HCT116 (cell line): ENCODE measurements at regions not wholly inside any gene's neighbourhood (a gene's known extent, or its start where the extent isn't known, plus 50 kb on each side); places are given as distances from the start of the nearest gene placed in this dataset.

Experiments used
- ATAC-seq: fragments of 200-7000 bp; cut with Tn5 transposase; 2 replicates; pipeline ENCODE4 v1.9.1; 2020; ENCODE audit warnings: mild to moderate bottlenecking, moderate library complexity
- BruUV-seq: library from RNA; stranded (reverse); fragments of 400-500 nt; replicated peaks from 2 replicates; lab custom pipeline; 2021; lab: Mats Ljungman, UMichigan
- CTCF ChIA-PET: fragments of 300-600 bp; sonication (Branson Sonifier 250); formaldehyde crosslinking; loops from one replicate; lab custom pipeline; 2021; ENCODE audit warnings: antibody characterized with exemption; lab: Charles Lee
- POLR2A ChIA-PET: fragments of 300-600, 350-600 bp; sonication (Branson Sonifier 250); formaldehyde crosslinking; loops from one replicate; lab custom pipeline; 2021; ENCODE audit warnings: antibody characterized with exemption; lab: Charles Lee
- RAD21 ChIA-PET, 2 experiments: fragments of 300-600 bp; sonication (Branson Sonifier 250); formaldehyde crosslinking; loops; one replicate each; lab custom pipeline; 2023; ENCODE audit warnings: low total read pairs in 2 of 2; ENCODE audit not compliant: uncharacterized antibody in 2 of 2, unreplicated experiment in 2 of 2, low non-redundant PET in 1 of 2; lab: Charles Lee
- DNase-seq: peaks from one replicate; pipeline ENCODE4 v3.0.0-alpha.2; 2010; ENCODE audit warnings: low read depth, low spot score
- H2AFZ ChIP-seq: fragments of 200-600 bp; shearing (Covaris generic), sonication (generic); 2 replicates; pipeline ENCODE4 v1.6.1; 2017; ENCODE audit warnings: low read depth, mixed run types, mixed read lengths, antibody characterized with exemption, low read length; ENCODE audit not compliant: poor library complexity, severe bottlenecking
- H3K27ac ChIP-seq: 2 replicates; pipeline ENCODE4 v1.5.1; 2012; ENCODE audit warnings: low read depth, low read length
- H3K27me3 ChIP-seq: fragments of 200-600 bp; sonication (generic); 2 replicates; pipeline ENCODE4 v1.6.1; 2016; ENCODE audit warnings: mixed run types, low read length, mixed read lengths; ENCODE audit not compliant: insufficient read depth
- H3K36me3 ChIP-seq, 2 experiments: fragments of 200-500 bp in 1 of 2; fragments of 200-600 bp in 1 of 2; sonication (Bioruptor generic) in 1 of 2; sonication (generic) in 1 of 2; 2 replicates each; pipeline versions ENCODE4 v1.5.1 to v1.6.1; 2014 to 2016; ENCODE audit warnings: low read length in 2 of 2, inconsistent platforms in 1 of 2, mixed read lengths in 1 of 2, mixed run types in 1 of 2; ENCODE audit not compliant: insufficient read depth in 2 of 2, control insufficient read depth in 1 of 2
- H3K4me1 ChIP-seq, 2 experiments: fragments of 200-600 bp in 1 of 2; sonication (generic) in 1 of 2; 2 replicates each; pipeline versions ENCODE4 v1.5.1 to v1.6.1; 2012 to 2017; ENCODE audit warnings: low read length in 2 of 2, inconsistent platforms in 1 of 2, mild to moderate bottlenecking in 1 of 2, mixed read lengths in 1 of 2, mixed run types in 1 of 2, moderate library complexity in 1 of 2; ENCODE audit not compliant: insufficient read depth in 2 of 2, control insufficient read depth in 1 of 2
- H3K4me2 ChIP-seq: fragments of 200-600 bp; sonication (generic); 2 replicates; pipeline ENCODE4 v1.6.1; 2017; ENCODE audit warnings: mixed run types, low read length, mixed read lengths
- H3K4me3 ChIP-seq, 2 experiments: fragments of 200-600 bp in 1 of 2; sonication (generic) in 1 of 2; replicated peaks in 1 of 2; 2 replicates each; pipeline ENCODE4 v1.5.1; 2011 to 2016; ENCODE audit warnings: low read length in 2 of 2, control low read depth in 1 of 2, low read depth in 1 of 2, mild to moderate bottlenecking in 1 of 2, mixed read lengths in 1 of 2, mixed run types in 1 of 2
- H3K79me2 ChIP-seq: fragments of 200-600 bp; sonication (generic); 2 replicates; pipeline ENCODE4 v1.6.1; 2017; ENCODE audit warnings: mild to moderate bottlenecking, mixed run types, low read length, moderate library complexity, mixed read lengths; ENCODE audit not compliant: insufficient read depth
- H3K9ac ChIP-seq: fragments of 200-600 bp; sonication (generic); 2 replicates; pipeline ENCODE4 v1.6.1; 2016; ENCODE audit warnings: low read length, mixed read lengths
- H3K9me2 ChIP-seq: fragments of 200-600 bp; sonication (generic), shearing (Covaris generic); 2 replicates; pipeline ENCODE4 v1.6.1; 2017; ENCODE audit warnings: mixed run types, mild to moderate bottlenecking, moderate library complexity; ENCODE audit not compliant: insufficient read depth
- H3K9me3 ChIP-seq, 2 experiments: fragments of 200-500 bp in 1 of 2; fragments of 200-600 bp in 1 of 2; sonication (Bioruptor generic) in 1 of 2; sonication (generic) in 1 of 2; 2 replicates each; pipeline ENCODE4 v1.6.1; 2014 to 2017; ENCODE audit warnings: low read length in 2 of 2, mixed read lengths in 2 of 2, inconsistent platforms in 1 of 2, low read depth in 1 of 2, mild to moderate bottlenecking in 1 of 2, mixed run types in 1 of 2, moderate library complexity in 1 of 2; ENCODE audit not compliant: control insufficient read depth in 1 of 2, insufficient read depth in 1 of 2
- H4K20me1 ChIP-seq: fragments of 200-600 bp; sonication (generic), shearing (Covaris generic); 2 replicates; pipeline ENCODE4 v1.6.1; 2017; ENCODE audit warnings: mixed run types, mild to moderate bottlenecking, moderate library complexity; ENCODE audit not compliant: insufficient read depth
- CBX3 ChIP-seq: IDR thresholded peaks from 2 replicates; pipeline ENCODE4 v1.6.1; 2012; ENCODE audit warnings: low read depth
- CEBPB ChIP-seq: IDR thresholded peaks from 2 replicates; pipeline ENCODE4 v1.6.1; 2012; ENCODE audit warnings: low read depth
- EGR1 ChIP-seq: IDR thresholded peaks from 2 replicates; pipeline ENCODE4 v1.6.1; 2012; ENCODE audit warnings: low read depth
- ELF1 ChIP-seq: IDR thresholded peaks from 2 replicates; pipeline ENCODE4 v1.6.1; 2012; ENCODE audit warnings: low read depth, borderline replicate concordance
- EZH2phosphoT487 ChIP-seq: fragments of 200-600 bp; IDR thresholded peaks from 2 replicates; pipeline ENCODE4 v1.6.1; 2018; ENCODE audit warnings: antibody characterized with exemption, borderline replicate concordance
- POLR2A ChIP-seq: IDR thresholded peaks from 2 replicates; pipeline ENCODE4 v1.7.0; 2011; ENCODE audit warnings: borderline replicate concordance; ENCODE audit not compliant: insufficient read depth, insufficient read length; ENCODE audit errors: extremely low read depth
- POLR2AphosphoS5 ChIP-seq: IDR thresholded peaks from 2 replicates; pipeline ENCODE4 v1.6.1; 2011; ENCODE audit warnings: mild to moderate bottlenecking, low read depth, low read length, moderate library complexity
- RAD21 ChIP-seq: IDR thresholded peaks from 2 replicates; pipeline ENCODE4 v1.6.1; 2012; ENCODE audit warnings: low read depth, mild to moderate bottlenecking
- SIN3A ChIP-seq: IDR thresholded peaks from 2 replicates; pipeline ENCODE4 v1.6.1; 2012; ENCODE audit warnings: low read depth
- SP1 ChIP-seq: IDR thresholded peaks from 2 replicates; pipeline ENCODE4 v1.6.1; 2012; ENCODE audit warnings: low read depth
- SRF ChIP-seq: IDR thresholded peaks from 2 replicates; pipeline ENCODE4 v1.6.1; 2012; ENCODE audit warnings: low read depth
- YY1 ChIP-seq: IDR thresholded peaks from 2 replicates; pipeline ENCODE4 v1.6.1; 2011; ENCODE audit warnings: low read length, low read depth, moderate library complexity, mild to moderate bottlenecking; ENCODE audit not compliant: insufficient replicate concordance; ENCODE audit errors: extremely low read depth
- ZFX ChIP-seq: fragments of 450-650 bp; IDR thresholded peaks from 2 replicates; pipeline ENCODE4 v1.6.1; 2017
- ZNF274 ChIP-seq: fragments of 200-500 bp; sonication (Bioruptor generic); IDR thresholded peaks from 2 replicates; pipeline ENCODE4 v1.6.1; 2014; ENCODE audit warnings: mild to moderate bottlenecking, low read depth, low read length, inconsistent platforms
- intact Hi-C: fragments of 100-400 bp; cut with micrococcal nuclease; formaldehyde crosslinking; loops from 2 replicates; pipeline ENCODE4 v1.10.0; 2022
- TF ChIP-seq, protein P1 (sequence below): IDR thresholded peaks from 2 replicates; pipeline ENCODE4 v1.6.1; 2012
- TF ChIP-seq, protein P2 (sequence below): IDR thresholded peaks from 2 replicates; pipeline ENCODE4 v1.6.1; 2012
- TF ChIP-seq, protein P3 (sequence below): IDR thresholded peaks from 2 replicates; pipeline ENCODE4 v1.6.1; 2011; ENCODE audit warnings: mild to moderate bottlenecking, low read length, moderate library complexity; ENCODE audit not compliant: insufficient replicate concordance; ENCODE audit errors: extremely low read depth
- TF ChIP-seq, protein P4 (sequence below): IDR thresholded peaks from 2 replicates; pipeline ENCODE4 v1.6.1; 2012; ENCODE audit warnings: low read depth

DNA sequence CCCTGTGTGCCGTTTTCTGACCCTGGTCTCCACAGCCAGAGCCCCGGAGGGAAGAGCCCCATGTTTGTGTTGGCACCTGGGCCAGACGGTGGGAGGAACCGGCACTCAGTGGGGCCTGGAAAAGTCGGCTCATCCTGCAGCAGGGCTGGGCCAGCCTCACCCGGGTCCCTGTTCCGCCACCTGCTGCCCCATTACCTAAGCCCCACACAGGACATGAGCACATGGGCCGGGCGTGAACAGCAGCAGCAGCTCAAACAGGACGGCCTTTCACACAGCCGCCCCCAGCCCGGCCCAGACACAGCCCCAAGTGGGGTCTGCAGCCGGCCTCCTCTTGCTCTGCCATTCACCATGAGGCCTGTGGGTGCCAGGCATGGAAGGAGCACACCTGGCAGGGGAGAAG lies 302.4 kb downstream of the MN1 start:
- intact Hi-C loops, result no loop called here
- Histone ChIP-seq H3K79me2 (no peaks in the 10 kb centered on the region), H3K4me3 (no peak overlapping the region), H4K20me1 (no peaks in the 10 kb centered on the region), H3K9me3 (0 out of 4 replicates have a peak, but pooled peaks cover 0 to 4% of the 10 kb centered on the region in 2 experiments), H3K9ac (no peak overlapping the region), H3K4me2 (no peak overlapping the region), H3K4me1 (no peaks in the 10 kb centered on the region), H3K36me3 (no peaks in the 10 kb centered on the region), H2AFZ (no peak overlapping the region), H3K9me2 (no peaks in the 10 kb centered on the region), H3K27ac (no peak overlapping the region), H3K27me3 (no peaks in the 10 kb centered on the region)
- TF ChIP-seq ELF1 (no peak), EGR1 (no peak), SP1 (no peak), SRF (no peak), POLR2AphosphoS5 (no peak), POLR2A (no peak), CEBPB (no peak), RAD21 (no peak), CBX3 (no peak), EZH2phosphoT487 (no peak), YY1 (no peak), ZFX (no peak), ZNF274 (no peak), SIN3A (no peak)
- TF ChIP-seq, protein P1, sequence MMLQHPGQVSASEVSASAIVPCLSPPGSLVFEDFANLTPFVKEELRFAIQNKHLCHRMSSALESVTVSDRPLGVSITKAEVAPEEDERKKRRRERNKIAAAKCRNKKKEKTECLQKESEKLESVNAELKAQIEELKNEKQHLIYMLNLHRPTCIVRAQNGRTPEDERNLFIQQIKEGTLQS, result no peak
- TF ChIP-seq, protein P2, sequence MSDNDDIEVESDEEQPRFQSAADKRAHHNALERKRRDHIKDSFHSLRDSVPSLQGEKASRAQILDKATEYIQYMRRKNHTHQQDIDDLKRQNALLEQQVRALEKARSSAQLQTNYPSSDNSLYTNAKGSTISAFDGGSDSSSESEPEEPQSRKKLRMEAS, result no peak
- TF ChIP-seq, protein P3, sequence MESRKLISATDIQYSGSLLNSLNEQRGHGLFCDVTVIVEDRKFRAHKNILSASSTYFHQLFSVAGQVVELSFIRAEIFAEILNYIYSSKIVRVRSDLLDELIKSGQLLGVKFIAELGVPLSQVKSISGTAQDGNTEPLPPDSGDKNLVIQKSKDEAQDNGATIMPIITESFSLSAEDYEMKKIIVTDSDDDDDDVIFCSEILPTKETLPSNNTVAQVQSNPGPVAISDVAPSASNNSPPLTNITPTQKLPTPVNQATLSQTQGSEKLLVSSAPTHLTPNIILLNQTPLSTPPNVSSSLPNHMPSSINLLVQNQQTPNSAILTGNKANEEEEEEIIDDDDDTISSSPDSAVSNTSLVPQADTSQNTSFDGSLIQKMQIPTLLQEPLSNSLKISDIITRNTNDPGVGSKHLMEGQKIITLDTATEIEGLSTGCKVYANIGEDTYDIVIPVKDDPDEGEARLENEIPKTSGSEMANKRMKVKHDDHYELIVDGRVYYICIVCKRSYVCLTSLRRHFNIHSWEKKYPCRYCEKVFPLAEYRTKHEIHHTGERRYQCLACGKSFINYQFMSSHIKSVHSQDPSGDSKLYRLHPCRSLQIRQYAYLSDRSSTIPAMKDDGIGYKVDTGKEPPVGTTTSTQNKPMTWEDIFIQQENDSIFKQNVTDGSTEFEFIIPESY, result no peak
- TF ChIP-seq, protein P4, sequence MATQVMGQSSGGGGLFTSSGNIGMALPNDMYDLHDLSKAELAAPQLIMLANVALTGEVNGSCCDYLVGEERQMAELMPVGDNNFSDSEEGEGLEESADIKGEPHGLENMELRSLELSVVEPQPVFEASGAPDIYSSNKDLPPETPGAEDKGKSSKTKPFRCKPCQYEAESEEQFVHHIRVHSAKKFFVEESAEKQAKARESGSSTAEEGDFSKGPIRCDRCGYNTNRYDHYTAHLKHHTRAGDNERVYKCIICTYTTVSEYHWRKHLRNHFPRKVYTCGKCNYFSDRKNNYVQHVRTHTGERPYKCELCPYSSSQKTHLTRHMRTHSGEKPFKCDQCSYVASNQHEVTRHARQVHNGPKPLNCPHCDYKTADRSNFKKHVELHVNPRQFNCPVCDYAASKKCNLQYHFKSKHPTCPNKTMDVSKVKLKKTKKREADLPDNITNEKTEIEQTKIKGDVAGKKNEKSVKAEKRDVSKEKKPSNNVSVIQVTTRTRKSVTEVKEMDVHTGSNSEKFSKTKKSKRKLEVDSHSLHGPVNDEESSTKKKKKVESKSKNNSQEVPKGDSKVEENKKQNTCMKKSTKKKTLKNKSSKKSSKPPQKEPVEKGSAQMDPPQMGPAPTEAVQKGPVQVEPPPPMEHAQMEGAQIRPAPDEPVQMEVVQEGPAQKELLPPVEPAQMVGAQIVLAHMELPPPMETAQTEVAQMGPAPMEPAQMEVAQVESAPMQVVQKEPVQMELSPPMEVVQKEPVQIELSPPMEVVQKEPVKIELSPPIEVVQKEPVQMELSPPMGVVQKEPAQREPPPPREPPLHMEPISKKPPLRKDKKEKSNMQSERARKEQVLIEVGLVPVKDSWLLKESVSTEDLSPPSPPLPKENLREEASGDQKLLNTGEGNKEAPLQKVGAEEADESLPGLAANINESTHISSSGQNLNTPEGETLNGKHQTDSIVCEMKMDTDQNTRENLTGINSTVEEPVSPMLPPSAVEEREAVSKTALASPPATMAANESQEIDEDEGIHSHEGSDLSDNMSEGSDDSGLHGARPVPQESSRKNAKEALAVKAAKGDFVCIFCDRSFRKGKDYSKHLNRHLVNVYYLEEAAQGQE, result no peak
- no TSS peak for BruUV-seq
- ChIA-PET RAD21 (no interaction called here), CTCF (no interaction called here), POLR2A (no interaction called here)
- DNase-seq, result no peak
- no peak for ATAC-seq
